GM18519 (cell line): ENCODE measurements at regions not wholly inside any gene's neighbourhood (a gene's known extent, or its start where the extent isn't known, plus 50 kb on each side); places are given as distances from the start of the nearest gene placed in this dataset.

ENCODE experiments used
- ATAC-seq: cut with Tn5 transposase; IDR thresholded peaks from one replicate; pipeline ENCODE4 v1.9.1; 2021; ENCODE audit warnings: mild to moderate bottlenecking, moderate library complexity; ENCODE audit not compliant: unreplicated experiment, low FRiP score

GRCh38 chr12:97912943-97913342, 450.3 kb downstream of the RMST start:
- ATAC-seq, result no peak

- no peak for ATAC-seq
Measured at GRCh38 chr12:97921979-97922722, 459.5 kb downstream of the RMST start.

GRCh38 chr12:97923546-97923945, 460.9 kb downstream of the RMST start:
- no peak for ATAC-seq

- no peak for ATAC-seq
Measured at GRCh38 chr12:97924122-97924521, 461.5 kb downstream of the RMST start.

GRCh38 chr12:97927977-97928376, 465.4 kb downstream of the RMST start:
- no peak for ATAC-seq

GRCh38 chr12:97936165-97936564, 473.6 kb downstream of the RMST start:
- no peak for ATAC-seq

- no peak for ATAC-seq
Measured at GRCh38 chr12:97938031-97938430, 475.4 kb downstream of the RMST start.

GRCh38 chr12:97939156-97939555, 476.6 kb downstream of the RMST start:
- no peak for ATAC-seq

- ATAC-seq, result no peak
Measured at GRCh38 chr12:97940105-97940504, 477.5 kb downstream of the RMST start.

GRCh38 chr12:97940629-97941028, 478.0 kb downstream of the RMST start:
- no peak for ATAC-seq

- ATAC-seq, result no peak
Measured at GRCh38 chr12:97941686-97942354, 479.2 kb downstream of the RMST start.

GRCh38 chr12:97943359-97943758, 480.8 kb downstream of the RMST start:
- no peak for ATAC-seq

GRCh38 chr12:97944576-97944975, 482.0 kb downstream of the RMST start:
- ATAC-seq, result no peak

- ATAC-seq, result no peak
Measured at GRCh38 chr12:97946701-97947100, 484.1 kb downstream of the RMST start.

GRCh38 chr12:97948591-97948990, 486.0 kb downstream of the RMST start:
- ATAC-seq, result no peak

GRCh38 chr12:97951239-97951638, 488.6 kb downstream of the RMST start:
- ATAC-seq, result no peak

GRCh38 chr12:97951717-97952116, 489.1 kb downstream of the RMST start:
- no peak for ATAC-seq

GRCh38 chr12:97957109-97957508, 494.5 kb downstream of the RMST start:
- no peak for ATAC-seq

- no peak for ATAC-seq
Measured at GRCh38 chr12:97960225-97960624, 497.6 kb downstream of the RMST start.

GRCh38 chr12:97960741-97961608, 498.4 kb downstream of the RMST start:
- peak; percentile 84 for ATAC-seq

GRCh38 chr12:97967831-97968230, 505.2 kb downstream of the RMST start:
- ATAC-seq, result no peak
